ENCODE measurements at regions not wholly inside any gene's neighbourhood (a gene's known extent, or its start where the extent isn't known, plus 50 kb on each side); places are given as distances from the start of the nearest gene placed in this dataset.
"Not testable (repeated sequence)": the region's sequence is repeated elsewhere in the genome, so short reads cannot be mapped to it uniquely, and the experiment has no call there.

DNA sequence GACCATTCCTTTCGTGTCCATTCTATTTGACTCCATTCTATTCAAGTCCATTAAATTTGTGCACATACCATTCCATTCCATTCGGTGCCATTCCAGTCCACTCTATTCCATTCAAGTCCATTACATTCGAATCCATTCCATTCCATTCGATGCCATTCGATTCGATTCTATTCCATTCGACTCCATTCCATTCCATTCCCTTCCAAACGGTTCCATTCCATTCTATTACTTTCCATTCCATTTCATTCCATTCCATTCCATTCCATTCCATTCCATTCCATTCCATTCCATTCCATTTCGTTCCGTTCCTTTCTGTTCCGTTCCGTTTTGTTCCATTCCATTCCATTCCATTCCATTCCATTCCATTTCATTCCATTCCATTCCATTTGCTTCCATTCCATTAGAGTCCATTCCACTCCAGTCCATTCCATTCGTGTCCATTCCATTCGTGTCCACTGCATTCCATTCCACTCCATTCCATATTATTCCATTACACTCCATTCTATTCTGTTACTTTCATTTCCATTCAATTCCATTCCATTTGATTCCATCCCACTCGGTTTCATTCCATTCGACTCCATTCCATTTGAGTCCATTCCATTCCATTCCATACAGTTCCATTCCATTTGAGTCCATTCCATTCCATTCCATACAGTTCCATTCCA lies 2595.3 kb upstream of the TPTE start:
- H3F3A ChIP-seq (ENCODE audit: insufficient read depth, low read length, poor library complexity, severe bottlenecking); H3K4me2 ChIP-seq (ENCODE audit: low read length); H3K27ac ChIP-seq (ENCODE audit: low read length); H4K20me1 ChIP-seq (ENCODE audit: insufficient read depth); H3K9me2 ChIP-seq (ENCODE audit: insufficient read depth, low read length); H3K9ac ChIP-seq (ENCODE audit: low read length); H3K79me2 ChIP-seq (replicated peaks; ENCODE audit: insufficient read depth, low read length); H3K4me3 ChIP-seq (ENCODE audit: low read length); H2AFZ ChIP-seq (ENCODE audit: low read depth, low read length); H3K36me3 ChIP-seq (ENCODE audit: insufficient read depth, low read length); H3K27me3 ChIP-seq (ENCODE audit: insufficient read depth, low read depth, low read length): not testable (repeated sequence)
- H3K9me3 ChIP-seq (ENCODE audit: low read length), result peaks cover 55% of the 10 kb centered on the region
- TF ChIP-seq EZH2 (IDR thresholded peaks at IDR 0.05; ENCODE audit: borderline replicate concordance, insufficient read depth, low read length, poor library complexity, severe bottlenecking), result peak; percentile 41

DNA sequence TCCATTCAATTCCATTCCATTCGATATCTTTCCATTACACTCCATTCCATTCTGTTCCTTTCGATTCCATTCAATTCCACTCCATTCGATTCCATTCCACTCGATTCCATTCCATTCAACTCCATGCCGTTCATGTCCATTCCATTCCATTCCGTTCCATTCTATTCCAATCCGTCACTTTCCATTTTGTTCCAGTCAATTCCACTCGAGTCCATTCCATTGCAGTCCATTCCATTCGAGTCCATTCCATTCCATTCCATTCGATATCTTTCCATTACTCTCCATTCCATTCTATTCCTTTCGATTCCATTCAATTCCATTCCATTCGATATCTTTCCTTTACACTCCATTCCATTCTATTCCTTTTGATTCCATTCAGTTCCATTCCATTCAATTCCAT lies 2592.9 kb upstream of the TPTE start:
- not testable (repeated sequence) for H3K36me3 ChIP-seq (ENCODE audit: insufficient read depth, low read length); H3K27me3 ChIP-seq (ENCODE audit: insufficient read depth, low read depth, low read length); H2AFZ ChIP-seq (ENCODE audit: low read depth, low read length); H3K4me3 ChIP-seq (ENCODE audit: low read length); H3K4me2 ChIP-seq (ENCODE audit: low read length); H3K9me2 ChIP-seq (ENCODE audit: insufficient read depth, low read length); H3K9ac ChIP-seq (ENCODE audit: low read length); H3K27ac ChIP-seq (ENCODE audit: low read length); H3K79me2 ChIP-seq (replicated peaks; ENCODE audit: insufficient read depth, low read length); H4K20me1 ChIP-seq (ENCODE audit: insufficient read depth); H3F3A ChIP-seq (ENCODE audit: insufficient read depth, low read length, poor library complexity, severe bottlenecking)
- H3K9me3 ChIP-seq (ENCODE audit: low read length), result peaks cover 55% of the 10 kb centered on the region

DNA sequence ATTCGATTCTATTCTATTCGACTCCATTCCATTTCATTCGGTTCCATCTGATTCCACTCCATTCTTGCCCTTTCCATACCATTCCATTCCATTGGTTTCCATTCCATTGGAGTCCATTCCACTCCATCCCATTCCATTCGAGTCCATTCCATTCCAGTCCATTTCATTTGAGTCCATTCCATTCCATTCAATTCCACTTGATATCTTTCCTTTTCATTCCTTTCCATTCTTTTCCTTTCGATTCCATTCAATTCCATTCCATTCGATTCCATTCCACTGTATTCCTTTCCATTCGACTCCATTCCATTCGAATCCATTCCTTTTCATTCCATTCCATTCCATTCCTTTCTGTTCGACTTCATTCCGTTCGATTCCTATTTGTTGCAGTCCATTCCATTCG lies 2591.8 kb upstream of the TPTE start:
- H3K79me2 ChIP-seq (replicated peaks; ENCODE audit: insufficient read depth, low read length); H3K4me2 ChIP-seq (ENCODE audit: low read length); H4K20me1 ChIP-seq (ENCODE audit: insufficient read depth); H3K27me3 ChIP-seq (ENCODE audit: insufficient read depth, low read depth, low read length); H3K36me3 ChIP-seq (ENCODE audit: insufficient read depth, low read length); H3F3A ChIP-seq (ENCODE audit: insufficient read depth, low read length, poor library complexity, severe bottlenecking); H3K27ac ChIP-seq (ENCODE audit: low read length); H2AFZ ChIP-seq (ENCODE audit: low read depth, low read length); H3K9me2 ChIP-seq (ENCODE audit: insufficient read depth, low read length); H3K9ac ChIP-seq (ENCODE audit: low read length); H3K4me3 ChIP-seq (ENCODE audit: low read length): not testable (repeated sequence)
- peaks cover 54% of the 10 kb centered on the region for H3K9me3 ChIP-seq (ENCODE audit: low read length)

DNA sequence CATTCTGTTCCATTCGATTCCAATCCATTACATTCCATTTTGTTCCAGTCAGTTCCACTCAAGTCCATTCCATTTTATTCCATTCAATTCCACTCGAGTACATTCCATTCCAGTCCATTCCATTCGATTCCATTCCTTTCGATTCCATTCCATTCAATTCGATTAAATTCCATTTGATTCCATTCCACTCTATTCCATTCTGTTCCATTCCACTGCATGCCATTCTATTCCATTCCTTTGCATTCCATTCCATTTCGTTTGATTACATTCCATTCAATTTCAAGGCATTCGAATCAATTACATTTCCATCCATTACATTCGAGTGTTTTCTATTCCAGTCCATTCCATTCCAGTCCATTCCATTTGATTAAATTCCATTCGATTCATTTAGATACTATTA lies 2590.9 kb upstream of the TPTE start:
- H3K79me2 ChIP-seq (replicated peaks; ENCODE audit: insufficient read depth, low read length); H3K27ac ChIP-seq (ENCODE audit: low read length); H3K27me3 ChIP-seq (ENCODE audit: insufficient read depth, low read depth, low read length); H3K9me2 ChIP-seq (ENCODE audit: insufficient read depth, low read length); H3K36me3 ChIP-seq (ENCODE audit: insufficient read depth, low read length); H3F3A ChIP-seq (ENCODE audit: insufficient read depth, low read length, poor library complexity, severe bottlenecking); H3K4me2 ChIP-seq (ENCODE audit: low read length); H4K20me1 ChIP-seq (ENCODE audit: insufficient read depth); H2AFZ ChIP-seq (ENCODE audit: low read depth, low read length); H3K9ac ChIP-seq (ENCODE audit: low read length); H3K4me3 ChIP-seq (ENCODE audit: low read length): not testable (repeated sequence)
- peaks cover 52% of the 10 kb centered on the region for H3K9me3 ChIP-seq (ENCODE audit: low read length)

DNA sequence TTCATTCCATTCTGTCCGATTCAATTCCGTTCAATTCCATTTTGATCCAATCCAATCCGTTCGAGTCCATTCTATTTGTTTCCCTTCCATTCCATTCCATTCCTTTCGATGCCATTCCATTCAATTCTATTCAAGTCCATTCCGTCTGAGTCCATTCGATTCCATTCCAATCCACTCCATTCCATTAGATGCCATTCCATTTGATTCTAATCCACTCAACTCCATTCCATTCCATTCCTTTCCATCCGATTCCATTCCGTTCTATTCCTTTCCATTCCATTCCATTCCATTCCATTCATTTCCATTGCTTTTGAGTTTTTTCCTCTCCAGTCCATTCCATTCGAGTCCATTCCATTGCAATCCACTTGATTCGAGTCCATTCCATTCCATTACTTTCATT lies 2589.3 kb upstream of the TPTE start:
- peaks cover 45% of the 10 kb centered on the region for H3K9me3 ChIP-seq (ENCODE audit: low read length)
- not testable (repeated sequence) for H3K36me3 ChIP-seq (ENCODE audit: insufficient read depth, low read length); H3K9ac ChIP-seq (ENCODE audit: low read length); H4K20me1 ChIP-seq (ENCODE audit: insufficient read depth); H3K27me3 ChIP-seq (ENCODE audit: insufficient read depth, low read depth, low read length); H3K9me2 ChIP-seq (ENCODE audit: insufficient read depth, low read length); H3K4me2 ChIP-seq (ENCODE audit: low read length); H3F3A ChIP-seq (ENCODE audit: insufficient read depth, low read length, poor library complexity, severe bottlenecking); H3K4me3 ChIP-seq (ENCODE audit: low read length); H2AFZ ChIP-seq (ENCODE audit: low read depth, low read length); H3K79me2 ChIP-seq (replicated peaks; ENCODE audit: insufficient read depth, low read length); H3K27ac ChIP-seq (ENCODE audit: low read length)

DNA sequence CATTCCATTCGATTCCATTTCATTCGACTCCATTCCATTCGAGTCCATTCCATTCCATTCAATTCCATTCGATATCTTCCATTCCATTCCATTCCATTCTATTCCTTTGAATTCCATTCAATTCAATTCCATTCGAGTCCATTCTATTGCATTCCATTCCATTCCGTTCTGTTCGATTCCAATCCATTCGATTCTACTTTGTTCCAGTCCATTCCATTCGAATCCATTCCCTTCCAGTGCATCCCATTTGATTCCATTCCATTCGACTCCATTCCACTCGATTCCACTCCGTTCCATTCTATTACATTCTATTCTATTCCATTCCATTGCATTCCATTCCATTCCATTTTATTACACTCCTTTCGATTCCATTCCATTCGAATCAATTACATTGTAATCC lies 2588.5 kb upstream of the TPTE start:
- H3K9ac ChIP-seq (ENCODE audit: low read length); H3K4me3 ChIP-seq (ENCODE audit: low read length); H3K9me2 ChIP-seq (ENCODE audit: insufficient read depth, low read length); H3K27me3 ChIP-seq (ENCODE audit: insufficient read depth, low read depth, low read length); H4K20me1 ChIP-seq (ENCODE audit: insufficient read depth); H3K79me2 ChIP-seq (replicated peaks; ENCODE audit: insufficient read depth, low read length); H3K4me2 ChIP-seq (ENCODE audit: low read length); H3K36me3 ChIP-seq (ENCODE audit: insufficient read depth, low read length); H2AFZ ChIP-seq (ENCODE audit: low read depth, low read length); H3F3A ChIP-seq (ENCODE audit: insufficient read depth, low read length, poor library complexity, severe bottlenecking); H3K27ac ChIP-seq (ENCODE audit: low read length): not testable (repeated sequence)
- peaks cover 47% of the 10 kb centered on the region for H3K9me3 ChIP-seq (ENCODE audit: low read length)

All from neural cell (in vitro differentiated cells).